Mesenchymal stem cell (in vitro differentiated cells and primary cell): ENCODE measurements at regions not wholly inside any gene's neighbourhood (a gene's known extent, or its start where the extent isn't known, plus 50 kb on each side); places are given as distances from the start of the nearest gene placed in this dataset.

Source experiments
- DNase-seq: peaks from one replicate; pipeline ENCODE4 v3.0.0-alpha.2; 2013
- H2AFZ ChIP-seq: one replicate; pipeline ENCODE4 v1.6.1; 2013; ENCODE audit warnings: low read depth, mild to moderate bottlenecking, control low read depth, inconsistent platforms, low read length, moderate library complexity
- H2AK5ac ChIP-seq: 2 replicates; pipeline ENCODE4 v1.6.1; 2013; ENCODE audit warnings: low read length, moderate library complexity, mild to moderate bottlenecking, inconsistent platforms; ENCODE audit not compliant: severe bottlenecking
- H2BK120ac ChIP-seq: one replicate; pipeline ENCODE4 v1.6.1; 2013; ENCODE audit warnings: low read depth, mild to moderate bottlenecking, inconsistent platforms, low read length, moderate library complexity
- H2BK12ac ChIP-seq, 2 experiments: one replicate each; pipeline ENCODE4 v1.6.1; 2013; ENCODE audit warnings: inconsistent platforms in 2 of 2, low read length in 2 of 2, mild to moderate bottlenecking in 2 of 2, moderate library complexity in 2 of 2, control low read depth in 1 of 2
- H2BK15ac ChIP-seq: one replicate; pipeline ENCODE4 v1.6.1; 2013; ENCODE audit warnings: mild to moderate bottlenecking, low read depth, inconsistent platforms; ENCODE audit not compliant: poor library complexity, severe bottlenecking
- H2BK5ac ChIP-seq: 2 replicates; pipeline ENCODE4 v1.6.1; 2013; ENCODE audit warnings: low read depth, mild to moderate bottlenecking, low read length, control low read depth, inconsistent platforms; ENCODE audit not compliant: poor library complexity, severe bottlenecking
- H3K14ac ChIP-seq, 2 experiments: one replicate each; pipeline ENCODE4 v1.6.1; 2013; ENCODE audit warnings: inconsistent platforms in 2 of 2, low read length in 2 of 2, control low read depth in 1 of 2, mild to moderate bottlenecking in 1 of 2, moderate library complexity in 1 of 2
- H3K18ac ChIP-seq, 2 experiments: one replicate each; pipeline ENCODE4 v1.6.1; 2013; ENCODE audit warnings: inconsistent platforms in 2 of 2, low read length in 2 of 2, control low read depth in 1 of 2, low read depth in 1 of 2, mild to moderate bottlenecking in 1 of 2
- H3K23ac ChIP-seq, 2 experiments: one replicate each; pipeline ENCODE4 v1.6.1; 2013; ENCODE audit warnings: inconsistent platforms in 2 of 2, low read length in 2 of 2, mild to moderate bottlenecking in 2 of 2, moderate library complexity in 2 of 2, control low read depth in 1 of 2
- H3K27ac ChIP-seq: 2 replicates; pipeline ENCODE4 v1.5.1; 2013; ENCODE audit warnings: mild to moderate bottlenecking, moderate library complexity, low read length, control low read depth, inconsistent platforms; ENCODE audit not compliant: poor library complexity, severe bottlenecking
- H3K27me3 ChIP-seq, 2 experiments: 2 replicates each; pipeline versions ENCODE4 v1.6.1 to v1.7.0; 2013; ENCODE audit warnings: low read length in 2 of 2, mild to moderate bottlenecking in 2 of 2, moderate library complexity in 2 of 2, control low read depth in 1 of 2, inconsistent platforms in 1 of 2; ENCODE audit not compliant: control insufficient read depth in 1 of 2, insufficient read depth in 1 of 2
- H3K36me3 ChIP-seq, 2 experiments: 2 replicates each; pipeline versions ENCODE4 v1.6.1 to v1.7.0; 2013; ENCODE audit warnings: low read length in 2 of 2, control low read depth in 1 of 2, inconsistent platforms in 1 of 2, low read depth in 1 of 2, mild to moderate bottlenecking in 1 of 2; ENCODE audit not compliant: insufficient read depth in 2 of 2, control insufficient read depth in 1 of 2
- H3K4ac ChIP-seq, 2 experiments: one replicate each; pipeline ENCODE4 v1.6.1; 2013; ENCODE audit warnings: inconsistent platforms in 2 of 2, low read length in 2 of 2, mild to moderate bottlenecking in 2 of 2, moderate library complexity in 2 of 2, control low read depth in 1 of 2, low read depth in 1 of 2
- H3K4me1 ChIP-seq: 2 replicates; pipeline ENCODE4 v1.6.1; 2013; ENCODE audit warnings: low read depth, low read length, control low read depth; ENCODE audit not compliant: control insufficient read depth, insufficient read depth
- H3K4me2 ChIP-seq: 2 replicates; pipeline ENCODE4 v1.6.1; 2013; ENCODE audit warnings: low read length, mild to moderate bottlenecking, inconsistent platforms; ENCODE audit not compliant: poor library complexity, severe bottlenecking
- H3K4me3 ChIP-seq, 2 experiments: 2 replicates each; pipeline versions ENCODE4 v1.5.1 to v1.7.0; 2013; ENCODE audit warnings: low read length in 2 of 2, mild to moderate bottlenecking in 2 of 2, control low read depth in 1 of 2, low read depth in 1 of 2; ENCODE audit not compliant: insufficient read depth in 1 of 2
- H3K79me1 ChIP-seq: replicated peaks from 2 replicates; pipeline ENCODE4 v1.6.1; 2013; ENCODE audit warnings: mild to moderate bottlenecking, control low read depth, low read length, inconsistent platforms; ENCODE audit not compliant: poor library complexity, severe bottlenecking
- H3K9ac ChIP-seq: 2 replicates; pipeline ENCODE4 v1.7.0; 2013; ENCODE audit warnings: mild to moderate bottlenecking, low read length, moderate library complexity
- H3K9me3 ChIP-seq: 2 replicates; pipeline ENCODE4 v1.7.0; 2013; ENCODE audit warnings: mild to moderate bottlenecking, low read length; ENCODE audit not compliant: control insufficient read depth
- H4K8ac ChIP-seq: one replicate; pipeline ENCODE4 v1.6.1; 2013; ENCODE audit warnings: inconsistent platforms, mild to moderate bottlenecking, low read length, moderate library complexity
- H4K91ac ChIP-seq: one replicate; pipeline ENCODE4 v1.6.1; 2013; ENCODE audit warnings: mild to moderate bottlenecking, low read length, inconsistent platforms
- WGBS: methylation state at CpG from one replicate; pipeline ENCODE4 v1.1.7; 2013; ENCODE audit warnings: mixed read lengths; 5-methylcytosine and 5-hydroxymethylcytosine counted together

DNA sequence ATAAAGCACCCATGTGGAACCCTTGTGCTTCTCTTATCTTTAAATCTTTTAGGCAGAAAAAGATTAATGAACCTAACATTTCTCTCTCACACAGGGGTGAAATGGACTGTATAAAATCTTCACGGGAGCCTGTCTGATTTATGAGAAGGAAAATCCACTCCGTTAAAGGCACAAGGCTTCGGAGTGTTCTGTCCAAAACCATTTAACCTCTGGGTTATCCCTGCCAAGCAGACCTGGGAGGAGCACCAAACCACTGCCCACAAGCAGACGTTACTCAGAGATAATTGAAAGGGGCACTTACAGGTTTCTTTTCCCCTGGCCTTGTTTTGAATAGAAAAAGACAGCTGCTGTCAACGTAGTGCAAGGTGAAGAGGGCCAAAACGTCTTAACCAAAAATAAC, 184.4 kb upstream of the DOK6 start:
- H2BK15ac ChIP-seq = no peak overlapping the region
- no peak overlapping the region for H3K14ac ChIP-seq
- no peak overlapping the region for H3K4me2 ChIP-seq
- no peak overlapping the region for H2BK12ac ChIP-seq
- no peak overlapping the region for H3K23ac ChIP-seq
- H4K91ac ChIP-seq = no peak overlapping the region
- WGBS = 66% methylated on average over 6 of the region's 6 CpGs
- no peak overlapping the region for H3K4ac ChIP-seq
- H2AK5ac ChIP-seq = no peak overlapping the region
- no peaks in the 10 kb centered on the region for H3K9me3 ChIP-seq
- no peak overlapping the region for H3K9ac ChIP-seq
- no peak overlapping the region for H2BK5ac ChIP-seq
- no peaks in the 10 kb centered on the region for H3K36me3 ChIP-seq
- H2BK120ac ChIP-seq = no peak overlapping the region
- H3K18ac ChIP-seq = no peak overlapping the region
- no peaks in the 10 kb centered on the region for H3K79me1 ChIP-seq
- no peak overlapping the region for H3K4me3 ChIP-seq
- peaks cover 2% of the 10 kb centered on the region for H3K4me1 ChIP-seq
- no peak overlapping the region for H4K8ac ChIP-seq
- no peak for DNase-seq
- no peak overlapping the region for H3K27ac ChIP-seq
- H3K27me3 ChIP-seq = no peaks in the 10 kb centered on the region
- H2AFZ ChIP-seq = no peak overlapping the region

DNA sequence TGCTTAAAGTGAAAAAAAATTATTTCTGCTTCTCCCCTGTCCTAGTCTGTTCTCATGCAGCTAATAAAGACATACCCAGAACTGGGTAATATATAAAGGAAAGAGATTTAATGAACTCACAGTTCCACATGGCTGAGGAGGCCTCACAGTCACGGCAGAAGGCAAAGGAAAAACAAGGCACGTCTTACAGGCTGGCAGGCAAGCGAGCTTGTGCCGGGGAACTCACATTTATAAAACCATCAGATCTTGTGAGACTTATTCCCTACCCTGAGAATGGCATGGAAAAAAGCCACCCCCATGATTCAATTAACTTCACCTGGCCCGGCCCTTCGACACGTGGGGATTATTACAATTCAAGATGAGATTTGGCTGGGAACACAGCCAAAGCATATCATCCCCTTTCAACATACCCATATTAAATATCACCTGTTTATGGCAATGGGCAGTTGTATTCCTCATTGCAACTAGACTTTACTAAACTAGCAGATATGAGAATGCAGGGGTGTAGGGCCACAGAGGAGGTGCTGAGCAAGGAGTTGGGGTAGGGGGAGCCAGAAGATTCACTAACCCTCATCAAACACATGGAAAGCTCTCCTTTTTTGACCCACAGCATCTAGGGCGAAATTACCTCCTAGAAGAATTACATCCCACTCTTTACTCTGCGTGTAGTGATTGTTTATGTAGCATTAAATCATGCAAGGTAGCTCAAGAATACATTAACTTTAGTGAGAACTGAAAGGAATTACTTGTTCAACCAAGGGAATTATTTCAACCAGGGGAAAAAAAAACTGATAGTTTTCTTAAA, 183.3 kb upstream of the DOK6 start:
- no peak overlapping the region for H3K27ac ChIP-seq
- no peak overlapping the region for H3K4ac ChIP-seq
- DNase-seq = no peak
- no peak overlapping the region for H3K23ac ChIP-seq
- H3K4me3 ChIP-seq = no peak overlapping the region
- H2AFZ ChIP-seq = no peak overlapping the region
- no peak overlapping the region for H3K9ac ChIP-seq
- H3K4me1 ChIP-seq = peaks cover 2% of the 10 kb centered on the region
- H4K91ac ChIP-seq = no peak overlapping the region
- H3K9me3 ChIP-seq = no peaks in the 10 kb centered on the region
- H2BK12ac ChIP-seq = no peak overlapping the region
- no peaks in the 10 kb centered on the region for H3K36me3 ChIP-seq
- no peaks in the 10 kb centered on the region for H3K79me1 ChIP-seq
- WGBS = 91% methylated on average over 7 of the region's 9 CpGs
- H2BK5ac ChIP-seq = no peak overlapping the region
- no peak overlapping the region for H4K8ac ChIP-seq
- H3K27me3 ChIP-seq = no peaks in the 10 kb centered on the region
- no peak overlapping the region for H2BK120ac ChIP-seq
- no peak overlapping the region for H3K14ac ChIP-seq
- no peak overlapping the region for H2BK15ac ChIP-seq
- no peak overlapping the region for H3K18ac ChIP-seq
- H2AK5ac ChIP-seq = no peak overlapping the region
- no peak overlapping the region for H3K4me2 ChIP-seq

DNA sequence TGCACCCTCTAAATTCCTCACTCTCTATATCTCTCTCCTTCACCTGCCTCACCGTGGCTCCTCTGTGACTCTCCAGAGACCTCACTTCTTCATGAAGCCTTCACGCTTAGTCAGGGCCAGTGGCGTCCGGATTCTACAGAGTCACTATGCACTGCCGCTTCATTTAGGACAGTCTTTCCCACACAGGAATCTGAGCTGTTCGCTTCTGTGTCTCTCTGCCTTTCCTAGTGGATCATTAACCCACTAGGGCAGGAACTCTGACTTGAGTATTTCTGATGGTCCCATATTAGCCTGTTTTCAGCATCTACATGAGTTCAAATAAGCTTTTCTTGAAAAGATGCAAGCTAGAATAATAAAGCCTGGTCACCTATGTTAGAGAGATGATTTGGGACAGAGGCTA, 180.2 kb upstream of the DOK6 start:
- DNase-seq = no peak
- Histone ChIP-seq H2AFZ (no peak overlapping the region), H3K27ac (no peak overlapping the region), H3K4me3 (no peak overlapping the region), H3K4me1 (peaks cover 2% of the 10 kb centered on the region), H3K9ac (no peak overlapping the region), H3K14ac (no peak overlapping the region), H3K23ac (no peak overlapping the region), H3K79me1 (no peaks in the 10 kb centered on the region), H2BK12ac (no peak overlapping the region), H2BK120ac (no peak overlapping the region), H3K36me3 (no peaks in the 10 kb centered on the region), H2BK5ac (no peak overlapping the region), H2BK15ac (no peak overlapping the region), H3K18ac (no peak overlapping the region), H2AK5ac (no peak overlapping the region), H3K9me3 (no peaks in the 10 kb centered on the region), H3K27me3 (no peaks in the 10 kb centered on the region), H3K4me2 (no peak overlapping the region), H4K8ac (no peak overlapping the region), H3K4ac (no peak overlapping the region), H4K91ac (no peak overlapping the region)
- 91% methylated on average over 6 of the region's 6 CpGs for WGBS

DNA sequence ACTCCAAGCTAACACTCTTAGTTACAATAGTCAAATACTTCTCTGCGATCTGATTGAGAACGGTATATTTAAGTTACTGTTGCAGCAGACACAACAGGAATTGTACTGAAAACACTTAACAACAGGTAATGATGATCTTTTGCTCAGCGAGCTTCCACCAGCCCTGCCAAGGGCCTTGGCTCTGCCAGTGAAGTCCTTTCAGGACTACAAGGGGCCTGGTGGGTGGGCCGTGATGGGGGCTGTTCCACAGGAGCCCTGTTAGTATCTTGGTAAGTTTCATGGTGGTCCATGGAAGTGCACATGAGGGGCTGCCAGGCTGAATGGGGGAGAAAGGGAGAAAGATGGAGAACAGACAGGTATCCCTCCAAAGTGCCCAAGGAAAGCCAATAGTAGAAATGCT, 178.6 kb upstream of the DOK6 start:
- no peak overlapping the region for H3K4me3 ChIP-seq
- H2BK12ac ChIP-seq = no peak overlapping the region
- H3K36me3 ChIP-seq = no peaks in the 10 kb centered on the region
- H3K18ac ChIP-seq = no peak overlapping the region
- no peak overlapping the region for H4K91ac ChIP-seq
- 93% methylated on average over 4 of the region's 4 CpGs for WGBS
- H3K4me2 ChIP-seq = no peak overlapping the region
- no peak overlapping the region for H3K27ac ChIP-seq
- H3K9me3 ChIP-seq = no peaks in the 10 kb centered on the region
- H2AK5ac ChIP-seq = no peak overlapping the region
- no peak overlapping the region for H2AFZ ChIP-seq
- peaks cover 2% of the 10 kb centered on the region for H3K4me1 ChIP-seq
- no peak overlapping the region for H4K8ac ChIP-seq
- no peak overlapping the region for H3K9ac ChIP-seq
- no peak overlapping the region for H2BK5ac ChIP-seq
- H2BK15ac ChIP-seq = no peak overlapping the region
- no peak overlapping the region for H3K23ac ChIP-seq
- H3K79me1 ChIP-seq = no peaks in the 10 kb centered on the region
- no peak overlapping the region for H3K14ac ChIP-seq
- no peak overlapping the region for H3K4ac ChIP-seq
- no peak overlapping the region for H2BK120ac ChIP-seq
- H3K27me3 ChIP-seq = no peaks in the 10 kb centered on the region
- DNase-seq = no peak
